ENCODE measurements at regions not wholly inside any gene's neighbourhood (a gene's known extent, or its start where the extent isn't known, plus 50 kb on each side); places are given as distances from the start of the nearest gene placed in this dataset.

- TF ChIP-seq CTCF (conservative IDR thresholded peaks at IDR 0.05; ENCODE audit: low read depth, low read length) (no peak), EZH2 (IDR thresholded peaks at IDR 0.05; ENCODE audit: low read length, unreplicated experiment) (no peak)
These were observed 53.1 kb upstream of the PCGF5 start for GRCh38 chr10:91167406-91167805.

Data from PC-3 (cell line).